Stomach (tissue), 8 donors: ENCODE measurements at regions not wholly inside any gene's neighbourhood (a gene's known extent, or its start where the extent isn't known, plus 50 kb on each side); places are given as distances from the start of the nearest gene placed in this dataset.

ENCODE experiments used
- DNase-seq, 2 donors: peaks; one replicate each; pipeline versions ENCODE4 v3.0.0 to v3.0.0-alpha.2; 2013 to 2019
- H3K27ac ChIP-seq, 5 donors: fragments of 200-600 bp in 4 of 5; sonication (generic) in 4 of 5; one replicate each; pipeline ENCODE4 v1.5.1; 2013 to 2019; ENCODE audit warnings: mild to moderate bottlenecking in 1 of 5, moderate library complexity in 1 of 5
- H3K27me3 ChIP-seq, 3 donors: fragments of 200-600 bp; sonication (generic); one replicate each; pipeline ENCODE4 v1.5.1; 2017 to 2019; ENCODE audit warnings: mixed run types in 1 of 3
- H3K36me3 ChIP-seq, 4 donors: fragments of 200-600 bp; sonication (generic); 1 replicate in 3 of 4; 2 replicates in 1 of 4; pipeline ENCODE4 v1.5.1; 2016 to 2019
- H3K4me1 ChIP-seq, 4 donors: fragments of 200-600 bp; sonication (generic); one replicate each; pipeline ENCODE4 v1.5.1; 2016 to 2019
- H3K4me3 ChIP-seq, 4 donors: fragments of 200-600 bp; sonication (generic) in 3 of 4; one replicate each; pipeline ENCODE4 v1.5.1; 2016 to 2019; ENCODE audit warnings: mild to moderate bottlenecking in 1 of 4
- H3K9me3 ChIP-seq, 4 donors: fragments of 200-600 bp; sonication (generic); one replicate each; pipeline ENCODE4 v1.5.1; 2016 to 2019
- EP300 ChIP-seq: sonication (generic); formaldehyde crosslinking; IDR thresholded peaks from one replicate; pipeline ENCODE4 v1.6.1; 2017; ENCODE audit warnings: antibody characterized with exemption
- POLR2A ChIP-seq, 4 donors: fragments of 450-650 bp; IDR thresholded peaks; one replicate each; pipeline ENCODE4 v1.6.1; 2016; ENCODE audit warnings: antibody characterized with exemption in 4 of 4, control low read depth in 2 of 4, mild to moderate bottlenecking in 1 of 4, moderate library complexity in 1 of 4
- POLR2AphosphoS5 ChIP-seq, 3 donors: sonication (generic); formaldehyde crosslinking; IDR thresholded peaks; one replicate each; pipeline ENCODE4 v1.6.1; 2016; ENCODE audit warnings: antibody characterized with exemption in 3 of 3
- WGBS, 5 donors: extraction: QIAGEN DNeasy Blood & Tissue Kit in 3 of 5; methylation state at CpG; one replicate each; pipeline versions ENCODE4 v1.1.5 to v1.1.7; 2013 to 2018; 5-methylcytosine and 5-hydroxymethylcytosine counted together
- intact Hi-C: fragments of 100-400 bp; cut with DNase I; formaldehyde crosslinking; loops from one replicate; pipeline ENCODE4 v1.15.1; 2023; ENCODE audit warnings: low total_unique reads
- TF ChIP-seq, protein P1 (sequence below), 7 experiments: fragments of 450-650 bp in 4 of 7; fragments of 200-600 bp in 3 of 7; sonication (generic) in 3 of 7; IDR thresholded peaks; one replicate each; pipeline ENCODE4 v1.5.1; 2016 to 2019; ENCODE audit warnings: antibody characterized with exemption in 7 of 7, control low read depth in 2 of 7, mild to moderate bottlenecking in 1 of 7
- donor health status: healthy with polysubstance abuse.
- donor health status: Bipolar disorder and iron deficiency.
- donor health status: healthy.

GRCh38 chr20:11316244-11316643 lies 601.4 kb upstream of the BTBD3 start:
- H3K36me3 ChIP-seq = no peaks in the 10 kb centered on the region

DNA sequence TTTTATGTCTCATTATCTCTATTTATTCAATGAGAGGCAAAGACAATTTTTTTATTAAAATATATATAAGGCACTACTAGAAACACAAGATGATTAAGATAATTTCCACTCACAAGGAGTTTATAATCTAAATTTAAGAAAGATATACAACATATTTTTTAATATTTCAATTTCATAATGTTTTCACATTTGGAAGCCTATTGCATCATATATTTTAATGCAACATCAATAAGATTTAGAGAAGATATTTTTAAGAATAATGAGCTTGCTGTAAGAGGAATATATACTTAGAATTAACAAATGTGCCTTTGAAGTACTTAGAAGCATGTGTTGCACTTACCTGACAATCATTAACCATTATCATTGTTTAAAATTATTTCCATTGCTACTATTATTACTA lies 597.7 kb upstream of the BTBD3 start:
- Histone ChIP-seq H3K4me1 (no peaks in the 10 kb centered on the region), H3K4me3 (no peak overlapping the region)
- intact Hi-C loops = no loop called here

More at GRCh38 chr20:11316244-11316643, 601.4 kb upstream of the BTBD3 start:
- Histone ChIP-seq H3K4me3 (no peak overlapping the region), H3K9me3 (peaks cover 0 to 3% (median 0%) of the 10 kb centered on the region in 4 donors), H3K4me1 (no peaks in the 10 kb centered on the region), H3K27me3 (no peaks in the 10 kb centered on the region), H3K27ac (no peak overlapping the region)
- no peak for TF ChIP-seq POLR2A (IDR thresholded peaks at IDR 0.05)
- no peak for TF ChIP-seq POLR2AphosphoS5 (IDR thresholded peaks at IDR 0.05)
- no peak for TF ChIP-seq EP300
- TF ChIP-seq, protein P1, sequence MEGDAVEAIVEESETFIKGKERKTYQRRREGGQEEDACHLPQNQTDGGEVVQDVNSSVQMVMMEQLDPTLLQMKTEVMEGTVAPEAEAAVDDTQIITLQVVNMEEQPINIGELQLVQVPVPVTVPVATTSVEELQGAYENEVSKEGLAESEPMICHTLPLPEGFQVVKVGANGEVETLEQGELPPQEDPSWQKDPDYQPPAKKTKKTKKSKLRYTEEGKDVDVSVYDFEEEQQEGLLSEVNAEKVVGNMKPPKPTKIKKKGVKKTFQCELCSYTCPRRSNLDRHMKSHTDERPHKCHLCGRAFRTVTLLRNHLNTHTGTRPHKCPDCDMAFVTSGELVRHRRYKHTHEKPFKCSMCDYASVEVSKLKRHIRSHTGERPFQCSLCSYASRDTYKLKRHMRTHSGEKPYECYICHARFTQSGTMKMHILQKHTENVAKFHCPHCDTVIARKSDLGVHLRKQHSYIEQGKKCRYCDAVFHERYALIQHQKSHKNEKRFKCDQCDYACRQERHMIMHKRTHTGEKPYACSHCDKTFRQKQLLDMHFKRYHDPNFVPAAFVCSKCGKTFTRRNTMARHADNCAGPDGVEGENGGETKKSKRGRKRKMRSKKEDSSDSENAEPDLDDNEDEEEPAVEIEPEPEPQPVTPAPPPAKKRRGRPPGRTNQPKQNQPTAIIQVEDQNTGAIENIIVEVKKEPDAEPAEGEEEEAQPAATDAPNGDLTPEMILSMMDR (IDR thresholded peaks at IDR 0.05) = no peak
- intact Hi-C loops = no loop called here
- DNase-seq = no peak

DNA sequence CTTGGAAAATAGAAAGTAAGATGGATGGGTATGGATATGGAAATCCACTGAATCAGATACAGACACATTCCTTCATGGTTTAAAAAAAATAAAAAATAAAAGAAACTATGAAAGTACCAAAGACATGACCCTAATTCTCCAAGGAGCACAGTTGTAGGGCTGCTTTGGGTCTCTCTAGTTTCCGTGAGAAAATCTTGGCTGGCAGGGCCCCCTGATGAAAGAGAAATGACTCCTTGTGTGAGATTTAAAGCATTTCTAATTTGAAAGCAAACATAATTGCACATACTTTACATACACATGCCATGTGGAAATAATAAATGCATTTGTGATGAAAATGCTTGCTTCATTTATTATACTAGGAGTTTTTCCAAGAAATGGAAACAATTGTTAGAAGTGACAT lies 593.9 kb upstream of the BTBD3 start:
- Histone ChIP-seq H3K9me3 (peaks cover 0 to 8% (median 0%) of the 10 kb centered on the region in 4 donors), H3K4me1 (no peaks in the 10 kb centered on the region), H3K27ac (no peak overlapping the region), H3K36me3 (no peaks in the 10 kb centered on the region), H3K27me3 (no peaks in the 10 kb centered on the region), H3K4me3 (no peak overlapping the region)
- intact Hi-C loops = no loop called here
- DNase-seq = no peak
- 73 to 96% (median 77%) methylated on average over 1 of the region's 1 CpG for WGBS, 5 donors
- TF ChIP-seq, protein P1 (IDR thresholded peaks at IDR 0.05) = no peak
- no peak for TF ChIP-seq POLR2AphosphoS5 (IDR thresholded peaks at IDR 0.05)
- TF ChIP-seq POLR2A (IDR thresholded peaks at IDR 0.05) = no peak
- TF ChIP-seq EP300 = no peak

More for the DNA sequence above, 597.7 kb upstream of the BTBD3 start:
- Histone ChIP-seq H3K27me3 (no peaks in the 10 kb centered on the region), H3K27ac (no peak overlapping the region), H3K36me3 (no peaks in the 10 kb centered on the region), H3K9me3 (peaks cover 0 to 8% (median 0%) of the 10 kb centered on the region in 4 donors)
- TF ChIP-seq EP300 (no peak), POLR2A (IDR thresholded peaks at IDR 0.05) (no peak), POLR2AphosphoS5 (IDR thresholded peaks at IDR 0.05) (no peak)
- TF ChIP-seq, protein P1 (IDR thresholded peaks at IDR 0.05) = no peak
- DNase-seq = no peak

DNA sequence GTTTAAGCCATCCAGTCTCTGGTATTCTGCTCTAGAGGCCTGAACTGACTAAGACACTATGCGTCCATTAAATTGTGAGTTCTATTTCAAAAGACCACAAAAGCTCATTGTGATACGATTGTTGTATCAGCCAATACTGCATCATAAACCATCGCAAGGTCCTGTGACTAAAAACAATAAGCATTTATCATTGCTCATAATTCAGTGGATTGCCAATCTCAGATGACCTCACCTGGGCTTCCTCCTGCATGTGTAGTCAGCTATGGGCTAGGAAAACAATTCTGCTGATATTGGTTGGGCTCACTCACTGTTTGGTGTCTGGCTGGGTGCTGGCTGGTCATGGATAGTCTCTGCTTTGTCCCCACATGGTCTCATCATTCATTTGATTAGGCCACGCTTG lies 592.7 kb upstream of the BTBD3 start:
- H3K27ac ChIP-seq = no peak overlapping the region
- H3K36me3 ChIP-seq = no peaks in the 10 kb centered on the region
- DNase-seq = no peak
- H3K4me1 ChIP-seq = no peaks in the 10 kb centered on the region
- H3K27me3 ChIP-seq = no peaks in the 10 kb centered on the region
- no peak for TF ChIP-seq POLR2A (IDR thresholded peaks at IDR 0.05)
- no peak for TF ChIP-seq POLR2AphosphoS5 (IDR thresholded peaks at IDR 0.05)
- TF ChIP-seq, protein P1 (IDR thresholded peaks at IDR 0.05) = no peak
- no peak for TF ChIP-seq EP300
- intact Hi-C loops = no loop called here
- no peak overlapping the region for H3K4me3 ChIP-seq
- WGBS, 5 donors = 88 to 98% (median 96%) methylated on average over 4 of the region's 4 CpGs
- H3K9me3 ChIP-seq = peaks cover 0 to 8% (median 0%) of the 10 kb centered on the region in 4 donors
